Right lobe of liver (tissue), 4 donors: ENCODE measurements at regions not wholly inside any gene's neighbourhood (a gene's known extent, or its start where the extent isn't known, plus 50 kb on each side); places are given as distances from the start of the nearest gene placed in this dataset.

Source experiments
- POLR2A ChIP-seq: fragments of 450-650 bp; IDR thresholded peaks from one replicate; pipeline ENCODE4 v1.6.1; 2017; ENCODE audit warnings: antibody characterized with exemption, mild to moderate bottlenecking
- TF ChIP-seq, protein P1 (sequence below), 4 donors: fragments of 200-600 bp in 3 of 4; fragments of 450-650 bp in 1 of 4; IDR thresholded peaks; one replicate each; pipeline versions ENCODE4 v1.5.1 to v1.8.0; 2016 to 2022; ENCODE audit warnings: antibody characterized with exemption in 4 of 4, mild to moderate bottlenecking in 2 of 4
- donor health status: DM: no; HTN: no; CAD: no.
- donor health status: DM: no; HTN: no; CAD: no.
- donor health status: DM: no; HTN: yes; CAD: no.

DNA sequence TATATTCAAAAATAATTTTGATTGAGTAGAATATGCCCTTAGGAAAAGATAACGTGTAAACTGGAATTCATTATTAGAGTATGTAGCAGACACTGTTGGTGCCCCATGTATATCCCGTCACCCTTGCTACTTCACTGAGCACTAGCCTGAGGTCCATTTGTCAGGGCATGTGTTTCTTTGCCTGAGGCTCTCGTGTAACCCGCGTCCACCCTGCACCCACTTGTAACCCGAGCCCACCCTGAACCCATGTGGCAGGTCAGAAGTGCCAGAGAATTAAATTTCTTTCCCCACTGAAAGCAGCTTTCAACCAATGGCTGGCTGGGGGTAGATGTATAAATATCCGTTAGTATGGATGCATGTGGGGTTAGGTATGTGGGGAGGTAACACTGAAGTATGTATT lies 474.2 kb upstream of the ZNF385D start:
- TF ChIP-seq, protein P1, sequence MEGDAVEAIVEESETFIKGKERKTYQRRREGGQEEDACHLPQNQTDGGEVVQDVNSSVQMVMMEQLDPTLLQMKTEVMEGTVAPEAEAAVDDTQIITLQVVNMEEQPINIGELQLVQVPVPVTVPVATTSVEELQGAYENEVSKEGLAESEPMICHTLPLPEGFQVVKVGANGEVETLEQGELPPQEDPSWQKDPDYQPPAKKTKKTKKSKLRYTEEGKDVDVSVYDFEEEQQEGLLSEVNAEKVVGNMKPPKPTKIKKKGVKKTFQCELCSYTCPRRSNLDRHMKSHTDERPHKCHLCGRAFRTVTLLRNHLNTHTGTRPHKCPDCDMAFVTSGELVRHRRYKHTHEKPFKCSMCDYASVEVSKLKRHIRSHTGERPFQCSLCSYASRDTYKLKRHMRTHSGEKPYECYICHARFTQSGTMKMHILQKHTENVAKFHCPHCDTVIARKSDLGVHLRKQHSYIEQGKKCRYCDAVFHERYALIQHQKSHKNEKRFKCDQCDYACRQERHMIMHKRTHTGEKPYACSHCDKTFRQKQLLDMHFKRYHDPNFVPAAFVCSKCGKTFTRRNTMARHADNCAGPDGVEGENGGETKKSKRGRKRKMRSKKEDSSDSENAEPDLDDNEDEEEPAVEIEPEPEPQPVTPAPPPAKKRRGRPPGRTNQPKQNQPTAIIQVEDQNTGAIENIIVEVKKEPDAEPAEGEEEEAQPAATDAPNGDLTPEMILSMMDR (IDR thresholded peaks at IDR 0.05): no peak
- TF ChIP-seq POLR2A: no peak
